OCI-LY7 (cell line): ENCODE measurements at regions not wholly inside any gene's neighbourhood (a gene's known extent, or its start where the extent isn't known, plus 50 kb on each side); places are given as distances from the start of the nearest gene placed in this dataset.

ENCODE experiments used
- EZH2phosphoT487 ChIP-seq: fragments of 200-600 bp; sonication (generic); IDR thresholded peaks from 2 replicates; pipeline ENCODE4 v1.6.1; 2018; ENCODE audit warnings: low read depth, borderline replicate concordance, mild to moderate bottlenecking, mixed run types, antibody characterized with exemption, low read length, moderate library complexity, mixed read lengths
- TF ChIP-seq, protein P1 (sequence below): fragments of 200-600 bp; sonication (generic); conservative IDR thresholded peaks from 2 replicates; pipeline ENCODE4 v1.5.1; 2014; ENCODE audit warnings: mild to moderate bottlenecking, antibody characterized with exemption, low read length, moderate library complexity, mixed read lengths

DNA sequence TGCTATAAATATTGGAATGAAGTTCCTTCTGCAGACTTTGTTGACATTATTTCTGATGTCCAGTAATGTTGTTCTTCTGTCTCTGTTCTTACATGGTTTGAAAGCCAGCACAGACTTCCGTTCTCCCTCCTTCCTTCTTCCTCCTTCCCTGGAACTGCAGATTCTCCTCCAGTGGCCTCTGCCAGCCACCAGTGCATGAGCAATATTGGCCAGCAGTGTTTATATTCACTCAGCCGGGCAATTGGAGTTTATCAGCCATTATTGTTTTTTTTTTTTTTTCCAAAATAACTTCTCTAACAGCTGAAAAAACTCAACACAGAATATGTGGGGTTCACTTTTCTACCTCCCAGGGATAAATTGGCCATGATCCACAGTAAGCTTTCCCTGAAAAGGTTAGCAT, 86.8 kb downstream of the ADCYAP1 start:
- TF ChIP-seq, protein P1, sequence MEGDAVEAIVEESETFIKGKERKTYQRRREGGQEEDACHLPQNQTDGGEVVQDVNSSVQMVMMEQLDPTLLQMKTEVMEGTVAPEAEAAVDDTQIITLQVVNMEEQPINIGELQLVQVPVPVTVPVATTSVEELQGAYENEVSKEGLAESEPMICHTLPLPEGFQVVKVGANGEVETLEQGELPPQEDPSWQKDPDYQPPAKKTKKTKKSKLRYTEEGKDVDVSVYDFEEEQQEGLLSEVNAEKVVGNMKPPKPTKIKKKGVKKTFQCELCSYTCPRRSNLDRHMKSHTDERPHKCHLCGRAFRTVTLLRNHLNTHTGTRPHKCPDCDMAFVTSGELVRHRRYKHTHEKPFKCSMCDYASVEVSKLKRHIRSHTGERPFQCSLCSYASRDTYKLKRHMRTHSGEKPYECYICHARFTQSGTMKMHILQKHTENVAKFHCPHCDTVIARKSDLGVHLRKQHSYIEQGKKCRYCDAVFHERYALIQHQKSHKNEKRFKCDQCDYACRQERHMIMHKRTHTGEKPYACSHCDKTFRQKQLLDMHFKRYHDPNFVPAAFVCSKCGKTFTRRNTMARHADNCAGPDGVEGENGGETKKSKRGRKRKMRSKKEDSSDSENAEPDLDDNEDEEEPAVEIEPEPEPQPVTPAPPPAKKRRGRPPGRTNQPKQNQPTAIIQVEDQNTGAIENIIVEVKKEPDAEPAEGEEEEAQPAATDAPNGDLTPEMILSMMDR: no peak
- no peak for TF ChIP-seq EZH2phosphoT487
